ENCODE measurements at regions not wholly inside any gene's neighbourhood (a gene's known extent, or its start where the extent isn't known, plus 50 kb on each side); places are given as distances from the start of the nearest gene placed in this dataset.

DNA sequence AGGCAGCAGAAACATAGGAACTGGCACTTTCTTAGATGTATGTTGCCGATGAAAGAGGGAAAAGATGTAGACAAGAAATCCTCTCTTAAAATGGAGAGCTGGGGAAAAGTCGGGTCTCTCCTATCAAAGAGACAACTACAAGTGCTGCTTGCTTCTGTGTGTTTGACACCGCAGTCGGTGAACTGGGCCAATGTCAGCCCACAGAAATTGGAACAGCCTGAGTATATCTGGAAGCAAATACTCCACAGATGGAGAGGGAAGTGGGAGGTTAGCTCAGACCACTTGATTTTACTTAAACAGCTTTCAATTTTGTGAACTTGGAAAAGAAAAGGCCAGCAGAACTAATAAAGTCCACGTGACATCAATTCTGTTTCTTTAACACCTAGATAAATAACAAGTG is 230.9 kb upstream of the FAT1 start:
- Histone ChIP-seq H3K79me2 (ENCODE audit: low read depth) (no peaks in the 10 kb centered on the region), H4K20me1 (ENCODE audit: low read depth) (no peaks in the 10 kb centered on the region), H3F3A (ENCODE audit: low read depth) (no peaks in the 10 kb centered on the region), H3K4me2 (no peak overlapping the region), H3K27me3 (no peaks in the 10 kb centered on the region), H3K4me3 (no peak overlapping the region), H3K27ac (no peak overlapping the region), H3K36me3 (no peaks in the 10 kb centered on the region), H3K9ac (no peak overlapping the region), H3K4me1 (peaks cover 12% of the 10 kb centered on the region), H2AFZ (replicated peaks) (no peak overlapping the region), H3K9me3 (ENCODE audit: low read depth) (no peaks in the 10 kb centered on the region)
- DNase-seq (ENCODE audit: low spot score): no peak
- H3K36me3 Mint-ChIP-seq: no peaks in the 10 kb centered on the region
- H3K27ac Mint-ChIP-seq: no peak overlapping the region
- no peaks in the 10 kb centered on the region for H3K27me3 Mint-ChIP-seq (ENCODE audit: insufficient read depth, low read depth)
- no peaks in the 10 kb centered on the region for H3K9me3 Mint-ChIP-seq
- H3K4me3 Mint-ChIP-seq: no peak overlapping the region
- H3K4me1 Mint-ChIP-seq: peaks cover 3% of the 10 kb centered on the region
- no peak for TF ChIP-seq EZH2phosphoT487 (IDR thresholded peaks at IDR 0.05)
- no peak for TF ChIP-seq EZH2 (IDR thresholded peaks at IDR 0.05)
- TF ChIP-seq, protein P1, sequence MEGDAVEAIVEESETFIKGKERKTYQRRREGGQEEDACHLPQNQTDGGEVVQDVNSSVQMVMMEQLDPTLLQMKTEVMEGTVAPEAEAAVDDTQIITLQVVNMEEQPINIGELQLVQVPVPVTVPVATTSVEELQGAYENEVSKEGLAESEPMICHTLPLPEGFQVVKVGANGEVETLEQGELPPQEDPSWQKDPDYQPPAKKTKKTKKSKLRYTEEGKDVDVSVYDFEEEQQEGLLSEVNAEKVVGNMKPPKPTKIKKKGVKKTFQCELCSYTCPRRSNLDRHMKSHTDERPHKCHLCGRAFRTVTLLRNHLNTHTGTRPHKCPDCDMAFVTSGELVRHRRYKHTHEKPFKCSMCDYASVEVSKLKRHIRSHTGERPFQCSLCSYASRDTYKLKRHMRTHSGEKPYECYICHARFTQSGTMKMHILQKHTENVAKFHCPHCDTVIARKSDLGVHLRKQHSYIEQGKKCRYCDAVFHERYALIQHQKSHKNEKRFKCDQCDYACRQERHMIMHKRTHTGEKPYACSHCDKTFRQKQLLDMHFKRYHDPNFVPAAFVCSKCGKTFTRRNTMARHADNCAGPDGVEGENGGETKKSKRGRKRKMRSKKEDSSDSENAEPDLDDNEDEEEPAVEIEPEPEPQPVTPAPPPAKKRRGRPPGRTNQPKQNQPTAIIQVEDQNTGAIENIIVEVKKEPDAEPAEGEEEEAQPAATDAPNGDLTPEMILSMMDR (IDR thresholded peaks at IDR 0.05): no peak

DNA sequence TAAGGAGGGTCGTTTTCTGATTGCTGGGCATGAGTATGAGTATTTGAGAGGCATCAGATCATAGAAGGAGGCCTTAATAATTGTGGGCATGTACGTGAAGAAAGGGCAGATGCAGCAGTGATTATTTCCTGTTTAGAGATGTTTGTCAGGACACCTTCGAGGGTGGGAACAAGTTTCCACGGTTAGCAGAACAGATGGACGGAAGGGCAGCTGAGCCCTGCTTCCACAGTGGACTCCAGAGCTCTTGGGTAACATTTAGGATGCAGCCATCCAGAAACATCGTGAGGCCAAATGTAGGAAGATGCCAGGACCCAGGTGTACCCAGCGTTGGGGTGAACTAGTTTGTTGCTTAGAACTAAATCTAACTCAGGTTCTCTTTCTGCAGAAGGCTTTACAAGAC is 231.3 kb upstream of the FAT1 start:
- TF ChIP-seq, protein P1 (IDR thresholded peaks at IDR 0.05): no peak
- TF ChIP-seq EZH2 (IDR thresholded peaks at IDR 0.05) (no peak), EZH2phosphoT487 (IDR thresholded peaks at IDR 0.05) (no peak)

DNA sequence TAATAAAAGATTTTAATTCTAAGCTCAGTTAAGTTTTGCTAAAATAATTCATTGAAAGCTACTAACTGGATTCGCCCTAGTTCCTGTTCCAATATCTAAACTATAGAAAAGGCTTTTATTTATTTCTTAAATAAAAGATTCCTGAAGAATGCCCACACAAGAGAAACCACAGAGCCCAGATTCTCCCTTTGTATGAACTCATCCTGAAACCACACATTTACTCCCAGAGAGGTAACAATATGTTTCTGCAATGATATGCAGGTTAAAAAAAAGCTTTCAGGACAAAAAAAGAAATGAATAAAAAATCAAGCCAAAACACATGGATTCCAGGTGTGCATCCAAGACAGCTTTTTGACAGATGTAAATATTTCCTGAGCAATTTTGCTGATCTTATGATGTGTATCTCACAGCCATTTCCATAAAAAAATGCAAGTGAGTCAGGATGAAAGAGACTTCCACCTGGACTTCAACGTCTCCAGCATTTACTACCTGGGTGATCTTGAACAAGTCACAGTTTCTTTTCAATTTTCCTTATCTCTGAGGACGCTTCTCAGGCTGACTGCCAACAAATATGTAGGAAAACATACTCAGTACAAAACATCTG is 234.4 kb upstream of the FAT1 start:
- H3K4me3 Mint-ChIP-seq: no peak overlapping the region
- H3K36me3 Mint-ChIP-seq: no peaks in the 10 kb centered on the region
- H3K4me1 Mint-ChIP-seq: peaks cover 3% of the 10 kb centered on the region
- DNase-seq (ENCODE audit: low spot score): peak; percentile 37
- Histone ChIP-seq H2AFZ (replicated peaks) (no peak overlapping the region), H3K4me3 (no peak overlapping the region), H3K27ac (no peak overlapping the region), H3K27me3 (no peaks in the 10 kb centered on the region), H4K20me1 (ENCODE audit: low read depth) (no peaks in the 10 kb centered on the region), H3K4me1 (peaks cover 12% of the 10 kb centered on the region), H3K9me3 (ENCODE audit: low read depth) (no peaks in the 10 kb centered on the region), H3F3A (ENCODE audit: low read depth) (no peaks in the 10 kb centered on the region), H3K4me2 (no peak overlapping the region), H3K79me2 (ENCODE audit: low read depth) (no peaks in the 10 kb centered on the region), H3K36me3 (no peaks in the 10 kb centered on the region), H3K9ac (no peak overlapping the region)
- H3K27ac Mint-ChIP-seq: no peak overlapping the region
- H3K27me3 Mint-ChIP-seq (ENCODE audit: insufficient read depth, low read depth): no peaks in the 10 kb centered on the region
- TF ChIP-seq EZH2 (IDR thresholded peaks at IDR 0.05) (no peak), EZH2phosphoT487 (IDR thresholded peaks at IDR 0.05) (no peak)
- TF ChIP-seq, protein P1 (IDR thresholded peaks at IDR 0.05): no peak
- no peaks in the 10 kb centered on the region for H3K9me3 Mint-ChIP-seq

More for the DNA sequence above, 231.3 kb upstream of the FAT1 start:
- no peak for DNase-seq (ENCODE audit: low spot score)
- peaks cover 3% of the 10 kb centered on the region for H3K4me1 Mint-ChIP-seq
- Histone ChIP-seq H2AFZ (replicated peaks) (no peak overlapping the region), H3K4me2 (no peak overlapping the region), H3K27ac (no peak overlapping the region), H4K20me1 (ENCODE audit: low read depth) (no peaks in the 10 kb centered on the region), H3F3A (ENCODE audit: low read depth) (no peaks in the 10 kb centered on the region), H3K9ac (no peak overlapping the region), H3K4me3 (no peak overlapping the region), H3K9me3 (ENCODE audit: low read depth) (no peaks in the 10 kb centered on the region), H3K4me1 (peaks cover 12% of the 10 kb centered on the region), H3K79me2 (ENCODE audit: low read depth) (no peaks in the 10 kb centered on the region), H3K36me3 (no peaks in the 10 kb centered on the region), H3K27me3 (no peaks in the 10 kb centered on the region)
- no peaks in the 10 kb centered on the region for H3K36me3 Mint-ChIP-seq
- no peak overlapping the region for H3K4me3 Mint-ChIP-seq
- no peaks in the 10 kb centered on the region for H3K9me3 Mint-ChIP-seq
- H3K27ac Mint-ChIP-seq: no peak overlapping the region
- no peaks in the 10 kb centered on the region for H3K27me3 Mint-ChIP-seq (ENCODE audit: insufficient read depth, low read depth)

Measured in neural progenitor cell (in vitro differentiated cells).